HS-27A (cell line): ENCODE measurements at regions not wholly inside any gene's neighbourhood (a gene's known extent, or its start where the extent isn't known, plus 50 kb on each side); places are given as distances from the start of the nearest gene placed in this dataset.
A peak's percentile ranks its signal among the peaks of the same experiment; 100 is the strongest.

Experiments used
- DNase-seq: peaks from one replicate; pipeline ENCODE4 v3.0.0-alpha.2; 2012; ENCODE audit warnings: low read depth, missing footprints

GRCh38 chr15:60212536-60212935 is 185.2 kb downstream of the ANXA2 start:
- DNase-seq: peak; percentile 52

DNA sequence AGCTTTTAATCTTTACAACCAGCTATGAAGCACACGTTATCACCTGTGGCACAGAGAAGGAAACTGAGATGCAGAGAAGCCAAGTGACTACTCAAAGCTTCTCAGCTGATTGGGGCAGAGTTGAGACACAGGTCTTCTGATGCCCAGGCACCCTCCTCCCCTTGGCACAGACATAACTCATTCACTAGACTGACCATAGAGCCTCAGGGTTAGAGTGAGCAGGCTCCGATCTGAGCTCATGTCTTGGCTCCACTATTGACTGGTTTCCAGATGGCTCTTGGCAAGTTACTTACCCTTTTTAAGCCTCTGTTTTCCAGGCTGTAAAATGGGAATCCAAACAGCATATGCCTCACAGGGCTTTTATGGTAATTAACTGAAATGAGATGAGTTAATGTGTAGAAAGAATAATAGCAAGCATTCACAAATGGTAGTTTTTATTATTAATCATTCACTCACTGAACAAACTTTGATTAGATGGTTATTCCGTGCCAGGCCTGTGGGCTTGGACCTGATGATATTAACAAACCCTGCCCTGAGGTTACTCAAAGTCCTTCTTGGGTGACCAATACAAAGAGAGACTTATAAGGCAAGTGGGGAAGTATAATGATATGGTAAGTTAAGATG is 184.3 kb downstream of the ANXA2 start:
- DNase-seq: no peak

- DNase-seq: no peak
Observed at GRCh38 chr15:60214201-60214600, 183.6 kb downstream of the ANXA2 start.

DNA sequence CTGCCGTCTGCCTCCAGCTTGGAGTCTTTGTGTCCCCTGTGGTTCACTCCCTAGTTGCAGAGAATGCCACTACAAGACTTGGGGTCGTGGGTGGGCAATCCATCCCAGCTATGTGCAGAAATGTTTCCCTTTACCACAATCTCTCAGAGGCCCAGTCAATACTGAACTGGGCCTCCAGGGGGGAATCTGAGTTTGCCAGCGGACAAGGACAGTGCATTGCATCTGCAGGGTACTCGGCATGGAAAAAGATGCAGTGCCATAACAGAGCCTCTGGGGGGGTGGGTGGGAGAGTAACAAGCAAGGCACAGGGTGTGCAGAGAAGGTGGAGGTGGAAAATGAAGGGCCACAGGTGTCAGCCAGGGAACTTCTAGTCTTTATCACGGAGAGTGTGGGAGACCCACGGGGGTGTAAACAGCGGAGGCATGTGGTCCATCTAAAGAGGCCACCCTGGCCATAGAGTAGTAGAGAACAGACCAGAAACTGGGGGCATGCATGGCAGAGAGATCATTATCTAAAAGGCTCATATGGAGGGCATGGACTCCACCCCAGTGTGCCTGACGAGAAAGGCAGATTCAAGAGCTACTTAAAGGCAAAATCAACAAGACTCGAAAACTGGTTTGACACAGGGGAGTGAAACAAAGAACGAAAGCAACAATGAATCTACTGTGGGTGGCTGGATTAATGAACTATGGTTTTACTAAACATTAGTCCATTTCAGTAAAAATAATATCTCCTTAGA is 182.4 kb downstream of the ANXA2 start:
- no peak for DNase-seq

- no peak for DNase-seq
Observed at GRCh38 chr15:60217161-60217560, 180.6 kb downstream of the ANXA2 start.

GRCh38 chr15:60218256-60218655 is 179.5 kb downstream of the ANXA2 start:
- DNase-seq: no peak

DNA sequence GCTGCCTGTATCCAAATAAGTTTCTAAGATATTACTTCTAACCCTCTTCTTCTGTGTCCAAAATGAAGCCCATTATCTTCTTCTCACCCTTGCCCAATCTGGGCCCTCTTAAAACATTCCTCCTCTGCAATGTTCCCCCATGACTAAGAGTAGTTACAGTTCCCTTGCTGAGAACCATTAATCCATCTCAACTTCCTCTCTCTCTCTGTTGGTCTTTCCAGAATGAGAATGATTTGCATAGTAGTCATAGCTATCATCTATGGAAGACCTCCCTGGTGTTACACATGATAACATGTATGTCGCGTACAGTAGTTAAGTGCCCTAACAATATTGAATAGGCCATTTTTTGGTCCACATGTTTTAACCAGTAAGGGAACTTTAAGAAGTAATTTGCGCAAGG is 177.9 kb downstream of the ANXA2 start:
- no peak for DNase-seq

DNA sequence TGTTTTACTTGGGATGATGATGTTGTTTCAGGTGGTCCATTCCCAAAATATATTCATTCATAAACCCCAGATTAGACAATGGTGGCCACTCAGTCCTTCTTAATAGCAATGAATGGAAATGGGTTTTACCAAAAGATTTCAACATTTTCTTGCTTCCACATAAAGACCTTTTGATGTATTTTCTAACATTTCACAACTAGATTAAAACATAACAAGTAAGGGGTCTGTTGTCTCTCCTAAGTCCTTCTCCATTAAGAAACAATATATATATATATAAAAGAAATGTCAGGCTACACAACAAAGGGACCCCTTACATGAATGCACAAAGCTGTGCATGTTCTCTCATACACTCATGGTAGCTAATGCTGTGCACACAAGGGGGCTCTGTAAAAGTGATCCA is 176.4 kb downstream of the ANXA2 start:
- DNase-seq: no peak

DNA sequence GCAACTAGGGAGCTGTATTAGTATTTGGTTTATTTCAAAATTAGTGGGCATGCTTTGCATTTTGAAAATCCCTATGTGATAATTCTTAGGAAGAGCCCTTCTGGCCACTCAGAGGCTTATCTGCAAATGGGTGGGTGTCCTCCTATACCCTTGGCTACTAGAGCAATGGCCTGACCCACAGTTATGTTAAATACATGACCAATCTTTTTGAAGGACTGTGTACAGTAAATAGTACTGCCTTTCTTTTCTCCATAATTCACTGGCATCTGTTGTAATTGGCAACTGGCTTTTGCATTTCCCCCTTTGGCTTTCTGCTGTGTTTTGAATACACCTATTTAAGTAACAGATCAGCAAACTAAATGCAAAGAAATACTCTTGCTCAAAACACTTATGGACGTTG is 175.4 kb downstream of the ANXA2 start:
- DNase-seq: no peak

- DNase-seq: no peak
Observed at GRCh38 chr15:60223176-60223575, 174.6 kb downstream of the ANXA2 start.

- DNase-seq: no peak
Observed at GRCh38 chr15:60226924-60227323, 170.9 kb downstream of the ANXA2 start.

- DNase-seq: no peak
Observed at GRCh38 chr15:60228101-60228500, 169.7 kb downstream of the ANXA2 start.

- DNase-seq: no peak
Observed at GRCh38 chr15:60228619-60229018, 169.2 kb downstream of the ANXA2 start.

DNA sequence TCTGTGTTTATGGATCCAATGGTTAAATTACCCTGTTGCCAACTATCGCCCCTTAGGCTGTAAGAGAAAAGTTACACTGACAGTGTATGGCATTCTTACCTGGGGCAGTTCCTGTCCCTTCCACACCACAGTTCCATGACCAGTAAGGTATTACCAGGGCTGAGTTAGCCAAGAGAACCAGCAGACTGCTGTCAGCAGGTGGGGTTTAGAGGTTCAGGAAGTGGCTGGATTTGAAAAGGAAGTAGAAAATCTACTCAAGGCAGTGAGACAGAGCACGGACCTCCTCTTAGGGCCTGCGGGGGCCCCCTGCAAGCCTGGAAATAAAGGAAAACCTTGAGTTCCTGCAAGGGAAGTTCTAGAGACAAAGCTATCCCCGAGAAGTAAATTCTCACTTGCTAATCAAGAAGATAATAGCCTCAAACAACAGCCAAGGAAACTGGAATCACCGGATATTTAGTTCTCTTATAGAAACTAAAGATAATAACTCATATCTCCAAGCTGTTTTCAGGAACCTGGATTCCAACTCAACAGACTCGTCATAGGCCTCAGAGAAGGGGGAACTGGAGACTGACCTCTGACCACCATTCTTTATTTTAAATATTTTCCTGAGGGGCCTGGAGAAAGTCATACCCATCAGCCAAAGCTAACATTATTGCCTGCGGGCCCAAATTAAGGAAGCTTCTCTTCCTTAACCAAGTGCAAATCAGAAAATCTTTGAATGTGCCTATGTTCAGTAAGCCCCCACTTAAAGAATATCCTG is 161.7 kb downstream of the ANXA2 start:
- DNase-seq: no peak

- DNase-seq: no peak
Observed at GRCh38 chr15:60237446-60237845, 160.3 kb downstream of the ANXA2 start.

DNA sequence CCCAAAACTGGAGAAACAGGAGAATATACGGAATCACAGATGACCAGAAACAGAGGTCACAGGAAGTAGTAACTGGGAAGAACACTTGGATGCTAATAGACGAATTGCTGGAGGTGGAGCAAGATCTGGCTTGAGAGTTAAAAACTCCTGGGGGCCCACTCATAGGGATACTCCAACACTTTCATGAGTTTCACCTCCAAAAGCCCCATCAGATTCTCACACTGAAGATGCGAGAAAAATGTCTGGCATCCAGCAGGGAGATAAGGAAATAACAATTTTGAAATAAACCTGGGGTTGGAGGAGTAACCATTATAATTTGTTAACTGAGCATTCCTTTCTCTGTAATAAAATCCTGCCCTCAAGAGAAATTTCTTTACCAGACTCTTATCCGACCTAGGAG is 154.0 kb downstream of the ANXA2 start:
- DNase-seq: no peak

- no peak for DNase-seq
Observed at GRCh38 chr15:60244813-60245212, 153.0 kb downstream of the ANXA2 start.

GRCh38 chr15:60250316-60250715 is 147.5 kb downstream of the ANXA2 start:
- no peak for DNase-seq

DNA sequence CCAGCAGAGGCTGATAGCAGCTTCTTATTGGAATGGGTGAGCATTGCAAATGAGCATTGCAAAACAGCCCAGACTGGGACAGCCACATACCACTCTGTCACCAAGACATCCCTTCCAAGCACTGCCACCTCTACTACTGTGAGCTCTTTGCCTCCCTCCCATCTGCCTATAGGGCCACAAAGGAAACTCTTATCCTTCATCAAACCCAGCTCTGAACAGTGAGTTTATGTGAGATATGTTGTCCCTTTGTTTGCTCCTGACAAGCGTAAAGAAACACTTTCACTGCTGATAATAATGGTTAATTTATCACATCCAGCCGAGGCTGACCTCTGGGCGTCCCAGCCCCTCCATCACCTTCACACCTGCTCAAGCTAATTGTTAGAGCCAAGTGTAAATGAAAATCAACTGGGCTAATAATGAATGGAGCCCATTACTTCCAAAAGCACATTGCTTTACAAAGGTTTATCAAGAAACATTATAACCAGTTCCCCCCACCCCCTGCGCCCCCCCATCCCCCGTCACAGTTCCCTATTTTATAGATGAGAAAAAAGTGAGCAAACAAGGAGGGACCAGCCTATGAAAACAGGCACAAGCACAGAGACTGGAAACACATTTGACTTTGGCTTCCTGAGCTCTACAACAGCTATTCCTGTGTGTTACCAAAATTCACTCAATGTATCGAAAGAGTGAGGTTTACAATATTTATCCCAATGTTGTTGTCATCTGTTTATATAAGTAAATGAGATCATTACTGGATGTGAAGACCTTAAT is 146.3 kb downstream of the ANXA2 start:
- no peak for DNase-seq

DNA sequence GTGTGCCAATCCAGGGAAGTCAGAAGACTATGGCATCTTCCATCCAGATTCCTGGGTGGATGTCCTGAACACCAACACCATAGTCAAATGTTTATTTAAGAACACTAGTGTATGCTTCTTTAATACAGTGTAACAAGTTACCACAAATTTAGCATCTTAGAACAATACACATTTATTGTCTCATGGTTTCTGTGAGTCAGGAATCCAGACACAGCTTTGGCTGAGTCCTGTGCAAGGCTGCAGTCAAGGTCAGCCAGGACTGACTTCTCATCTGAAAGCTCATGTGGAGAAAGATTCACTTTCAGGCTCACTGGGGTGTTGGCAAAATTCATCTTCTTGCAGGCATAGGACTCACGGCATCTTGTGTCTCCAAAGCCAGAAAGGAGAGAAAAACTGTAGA is 143.4 kb downstream of the ANXA2 start:
- DNase-seq: no peak

DNA sequence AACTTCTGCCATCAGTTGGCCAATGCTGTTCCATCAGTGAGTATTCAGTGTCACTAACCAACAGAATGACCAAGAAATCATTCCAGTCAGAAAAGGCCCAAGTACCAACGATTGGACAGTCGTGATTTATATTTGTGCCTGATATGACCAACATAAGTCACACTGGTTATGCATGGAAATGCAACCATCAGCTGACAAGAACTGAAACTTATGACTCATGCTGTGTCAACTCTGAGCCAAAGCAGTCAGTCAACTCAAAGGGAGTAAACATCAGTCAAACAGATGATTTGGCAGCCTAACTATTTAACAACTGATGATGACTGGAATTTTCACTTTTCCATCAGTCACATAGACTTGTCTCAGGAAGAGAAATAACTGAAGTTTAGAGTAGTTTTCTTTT is 142.4 kb downstream of the ANXA2 start:
- peak; percentile 26 for DNase-seq

GRCh38 chr15:60257591-60258159 is 140.1 kb downstream of the ANXA2 start:
- DNase-seq: no peak
